ENCODE measurements at regions not wholly inside any gene's neighbourhood (a gene's known extent, or its start where the extent isn't known, plus 50 kb on each side); places are given as distances from the start of the nearest gene placed in this dataset.
A peak's percentile ranks its signal among the peaks of the same experiment; 100 is the strongest.

DNA sequence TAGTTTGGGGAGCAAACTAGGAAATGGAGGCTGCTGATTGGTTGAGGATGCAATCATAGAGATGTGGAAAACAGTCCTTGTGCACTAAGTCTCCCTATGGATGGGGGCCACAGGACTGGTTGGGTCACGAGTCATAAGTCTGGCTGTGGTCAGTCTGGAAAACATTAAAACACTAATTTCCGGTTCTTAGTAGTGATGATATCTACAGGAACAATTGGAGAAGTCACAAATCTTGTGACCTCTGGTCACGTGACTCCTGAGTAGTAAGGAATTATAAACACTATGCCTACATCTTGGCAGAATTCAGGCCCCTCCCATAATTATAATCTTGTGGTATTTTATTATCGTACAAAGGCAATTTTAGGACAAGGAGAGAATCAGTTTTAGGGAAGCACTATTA, 317.3 kb upstream of the ARPP21 start:
- DNase-seq = no peak

DNA sequence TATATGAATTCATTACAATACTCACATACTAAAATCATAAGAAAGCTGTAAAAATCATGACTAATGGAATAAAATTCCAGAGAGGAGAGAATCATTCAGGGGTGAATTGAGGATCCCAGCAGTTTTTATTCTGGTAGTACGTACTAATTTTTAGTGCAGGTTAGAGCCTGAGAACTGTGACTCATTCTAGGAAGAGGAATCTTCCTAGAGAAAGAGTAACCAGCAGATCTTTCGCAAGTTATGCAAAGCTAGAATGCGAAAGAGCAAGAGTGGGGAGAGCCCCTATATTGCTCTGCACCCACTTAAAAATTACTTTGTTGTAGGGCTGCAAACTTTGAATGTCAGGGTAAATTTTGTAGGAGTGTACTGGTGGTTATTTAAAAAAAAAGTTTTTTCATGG, 303.6 kb upstream of the ARPP21 start:
- DNase-seq = peak; percentile 48

DNA sequence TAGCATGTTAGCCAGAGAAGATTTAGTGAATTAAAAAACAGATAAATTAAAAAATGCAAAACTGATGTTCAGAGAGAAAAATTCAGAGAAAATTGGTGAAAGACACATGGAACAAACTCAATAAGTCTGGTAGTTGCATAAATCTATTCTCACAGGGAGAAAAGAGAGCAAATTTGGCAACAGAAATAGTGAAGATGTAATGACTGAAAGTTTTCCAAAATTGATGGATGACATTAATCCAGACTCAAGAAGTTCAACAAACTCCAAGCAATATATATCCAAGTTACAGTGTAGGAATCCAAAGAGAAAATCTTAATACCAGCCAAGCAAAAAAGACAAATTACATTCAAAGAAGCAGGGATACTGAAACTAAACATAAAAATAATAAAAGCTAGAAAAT, 302.7 kb upstream of the ARPP21 start:
- DNase-seq = no peak

DNA sequence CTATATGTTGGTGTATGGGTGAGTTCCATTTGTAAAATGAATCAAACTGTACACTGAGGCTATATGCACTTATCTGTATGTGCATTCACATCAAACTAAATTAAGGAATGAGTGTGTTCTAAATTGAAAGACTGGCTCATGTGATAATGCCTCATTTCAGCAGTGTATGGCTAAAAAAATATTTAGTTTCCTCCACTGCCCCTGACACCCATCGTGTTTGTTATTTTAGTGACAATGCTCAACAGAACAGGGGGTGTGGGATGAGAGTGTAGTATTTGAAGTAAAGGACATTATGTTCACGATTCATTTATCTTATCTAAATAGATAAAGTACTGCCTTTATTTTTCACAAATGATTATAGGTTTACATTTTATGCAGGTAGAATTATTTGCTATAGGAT, 301.1 kb upstream of the ARPP21 start:
- no peak for DNase-seq

DNA sequence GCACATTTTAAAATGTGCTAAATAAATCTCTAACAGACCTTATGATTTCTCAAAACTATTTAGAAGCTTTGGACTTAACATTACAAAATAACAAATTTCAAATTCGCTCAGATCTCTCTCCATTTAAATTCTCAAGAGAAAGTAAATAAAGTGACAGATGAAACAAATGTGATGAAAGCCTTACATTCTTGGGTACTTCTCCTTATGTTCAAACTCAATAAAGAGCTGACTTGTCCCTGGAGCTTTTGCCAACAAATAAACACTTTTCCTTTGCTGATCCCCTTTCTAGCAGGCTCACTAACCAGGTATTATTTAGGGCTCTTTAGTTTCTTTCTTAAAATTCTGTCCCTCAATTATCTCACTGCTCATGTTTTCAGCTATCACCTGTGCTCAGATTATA, 259.1 kb upstream of the ARPP21 start:
- DNase-seq = no peak

DNA sequence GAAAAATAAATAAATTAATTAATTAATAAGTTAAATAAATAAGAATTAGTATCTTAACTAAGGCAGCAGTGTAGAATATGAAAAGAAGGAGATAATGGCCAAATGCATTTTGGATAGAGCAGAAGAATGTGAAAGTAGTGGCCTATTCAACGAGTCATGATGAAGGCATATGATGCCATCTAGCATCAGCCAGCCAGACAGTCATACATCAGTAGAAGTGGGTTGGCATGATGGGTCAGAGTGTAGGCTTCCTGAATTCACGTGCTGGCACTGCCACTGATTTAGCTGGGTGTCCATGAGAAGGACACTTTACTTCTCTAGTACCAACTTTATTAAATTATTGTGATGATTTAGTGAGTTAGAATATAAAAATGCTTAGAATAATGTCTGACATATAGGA, 256.1 kb upstream of the ARPP21 start:
- DNase-seq = no peak

DNA sequence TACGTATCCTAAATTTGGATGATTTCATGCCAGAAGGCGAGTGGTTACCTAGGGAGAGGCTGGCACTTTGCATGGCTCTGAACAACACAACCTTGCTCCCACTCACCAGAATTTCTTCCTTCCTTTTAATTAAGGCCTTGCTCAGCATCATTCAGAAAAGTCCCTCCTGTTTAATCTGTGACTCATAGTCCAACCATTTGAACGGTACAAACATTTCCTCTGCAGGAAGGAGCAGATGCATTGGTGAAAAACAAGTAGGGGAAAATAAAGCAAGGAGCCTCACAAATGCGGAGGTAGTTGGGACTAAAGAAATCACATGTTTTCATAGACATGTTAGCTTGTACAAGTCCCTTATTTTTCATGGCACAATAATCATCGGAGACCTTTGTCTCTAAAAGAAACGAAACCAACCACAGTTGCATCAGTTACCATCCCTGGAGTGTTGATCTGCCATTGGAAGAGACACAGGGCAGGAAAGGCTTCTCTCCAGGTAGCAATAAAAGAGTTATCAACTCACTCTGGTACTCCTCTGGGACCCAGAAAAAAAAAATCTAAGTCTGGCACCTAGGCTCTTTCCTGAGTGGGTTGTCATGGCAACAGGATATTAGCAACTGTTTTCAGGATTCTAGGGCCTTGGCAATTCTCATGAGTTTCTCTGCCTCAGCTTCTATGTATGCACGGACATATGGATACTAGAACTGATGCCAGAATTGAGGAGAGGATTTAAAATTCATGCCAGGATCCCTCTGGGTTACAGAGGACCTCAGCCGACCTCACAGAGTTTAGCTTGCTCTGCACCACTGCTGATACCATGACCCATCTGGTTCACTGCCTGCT, 255.4 kb upstream of the ARPP21 start:
- no peak for DNase-seq

DNA sequence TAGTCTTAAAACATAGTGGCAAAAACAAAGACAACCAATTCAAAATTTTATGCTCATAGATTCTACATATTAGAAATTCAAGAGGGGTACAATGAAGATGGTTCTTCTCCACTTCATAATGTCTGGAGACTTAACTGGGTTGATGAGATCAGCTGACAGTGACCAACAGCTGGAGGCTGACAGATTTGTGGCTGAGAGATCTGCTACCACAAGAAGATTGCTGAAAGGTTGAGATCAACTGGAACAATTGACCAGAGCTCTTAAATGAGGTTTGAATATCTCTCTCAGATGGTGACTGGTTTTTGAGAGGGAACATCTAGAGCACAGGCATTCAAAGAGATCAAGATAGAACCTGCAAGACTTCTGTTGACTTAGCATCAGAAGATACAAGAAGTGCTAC, 254.1 kb upstream of the ARPP21 start:
- no peak for DNase-seq

DNA sequence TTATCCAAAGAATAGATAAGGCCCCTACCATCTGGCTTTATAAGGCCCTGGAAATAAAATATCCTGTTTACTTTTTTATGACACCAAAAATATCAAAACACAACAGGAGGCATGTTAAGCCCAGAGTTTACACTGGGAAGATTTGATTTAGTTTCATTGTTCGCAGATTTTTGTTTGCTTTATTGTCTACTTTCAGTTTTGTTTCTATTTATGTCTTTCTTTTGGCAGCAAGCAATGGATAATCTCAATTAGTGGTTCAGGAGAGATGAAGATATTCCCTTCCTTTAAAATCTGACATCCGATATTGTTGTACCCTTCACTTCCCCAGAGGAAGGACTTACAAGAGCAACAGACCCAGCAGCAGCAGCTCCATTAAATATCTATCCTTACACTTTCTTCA, 249.4 kb upstream of the ARPP21 start:
- no peak for DNase-seq

DNA sequence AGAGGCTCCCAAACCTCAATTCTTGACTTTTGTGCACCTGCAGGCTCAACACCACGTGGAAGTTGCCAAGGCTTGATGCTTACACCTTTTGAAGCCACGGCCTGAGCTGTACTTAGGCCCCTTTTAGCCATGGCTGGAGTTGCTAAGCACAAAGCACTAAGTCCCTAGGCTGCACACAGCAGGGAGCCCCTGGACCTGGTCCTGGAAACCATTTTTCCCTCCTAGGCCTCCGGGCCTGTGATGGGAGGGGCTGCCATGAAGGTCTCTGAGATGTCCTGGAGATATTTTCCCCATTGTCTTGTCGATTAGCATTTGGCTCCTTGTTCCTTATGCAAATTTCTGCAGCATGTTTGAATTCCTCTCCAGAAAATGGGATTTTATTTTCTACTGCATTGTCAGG, 247.1 kb upstream of the ARPP21 start:
- DNase-seq = no peak

DNA sequence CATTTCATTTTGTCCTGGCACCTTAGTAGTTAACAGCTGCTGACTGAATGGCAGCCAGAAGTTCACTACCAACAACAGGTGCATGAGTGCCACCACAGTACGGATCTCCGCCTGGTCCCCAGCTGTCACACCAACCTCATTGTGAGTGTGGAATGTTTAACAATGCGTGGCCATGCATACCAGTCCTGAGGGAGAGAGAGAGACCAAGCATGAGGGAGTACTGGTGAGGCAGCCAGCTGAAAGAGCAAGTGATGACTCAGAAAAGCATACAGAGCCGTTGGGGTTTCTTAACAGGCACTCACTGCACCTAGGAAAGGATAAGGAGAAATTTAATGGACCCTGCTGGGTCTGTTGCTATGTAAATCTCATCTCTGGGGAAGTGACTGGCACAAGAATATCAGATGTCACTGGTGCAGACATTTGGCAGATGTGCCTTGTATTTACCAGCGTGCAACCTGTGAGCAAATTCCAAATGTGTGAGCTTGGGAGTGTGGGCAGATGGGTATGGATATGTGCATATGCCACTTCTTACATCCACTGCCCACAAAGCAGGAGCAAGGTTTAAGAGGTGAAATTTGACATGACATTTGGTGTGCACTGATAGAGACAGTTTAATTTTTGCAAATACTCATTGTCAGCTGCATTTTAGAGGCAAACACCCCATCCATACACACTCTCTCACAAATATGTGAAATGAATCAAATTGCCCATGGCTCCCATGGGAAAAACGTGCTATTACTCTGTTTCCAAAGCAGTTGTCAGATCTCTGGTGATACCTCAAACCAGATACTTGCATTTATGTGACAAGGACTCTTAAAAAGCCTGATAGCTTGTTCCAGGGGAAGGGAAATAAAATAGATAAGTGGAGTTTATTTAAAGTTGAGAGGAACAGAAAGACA, 245.2 kb upstream of the ARPP21 start:
- DNase-seq = peak; percentile 18

DNA sequence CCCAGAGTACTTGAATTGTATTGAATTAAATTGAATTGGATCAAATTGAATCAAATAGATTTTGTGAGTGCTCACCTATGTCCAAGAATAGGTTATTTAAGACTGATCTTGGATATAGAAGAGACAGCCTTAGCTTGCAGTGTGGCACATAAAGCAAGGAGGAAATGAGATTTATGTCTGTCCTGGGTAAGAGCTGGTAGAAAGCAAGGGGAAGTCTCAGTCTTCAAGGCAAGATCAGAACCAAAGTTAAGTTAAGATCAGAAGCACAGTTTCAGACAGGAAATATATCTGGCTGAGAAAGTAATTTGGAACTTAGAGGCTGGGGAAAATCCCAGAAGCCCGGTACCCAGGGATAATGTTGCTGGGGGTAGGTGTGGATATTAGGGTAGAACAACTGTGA, 244.4 kb upstream of the ARPP21 start:
- peak; percentile 41 for DNase-seq

DNA sequence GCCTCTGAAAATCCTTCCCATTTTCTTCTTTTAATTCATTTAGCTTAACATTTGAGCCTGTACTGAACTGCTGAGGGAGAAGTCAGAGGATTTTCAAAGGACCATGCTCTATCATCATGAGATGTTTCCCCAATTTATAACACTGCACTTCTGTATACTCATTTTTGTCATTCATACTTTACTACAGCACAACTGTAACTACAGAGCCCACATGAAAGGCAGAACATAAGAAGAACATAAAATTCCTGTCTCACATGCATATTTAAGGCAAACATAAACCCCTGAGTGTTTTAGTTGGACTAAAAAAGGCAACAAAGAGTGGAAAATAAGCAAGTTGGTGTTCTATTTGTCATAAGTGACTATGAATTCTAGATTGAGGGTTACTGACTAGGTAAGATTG, 237.7 kb upstream of the ARPP21 start:
- DNase-seq = no peak

DNA sequence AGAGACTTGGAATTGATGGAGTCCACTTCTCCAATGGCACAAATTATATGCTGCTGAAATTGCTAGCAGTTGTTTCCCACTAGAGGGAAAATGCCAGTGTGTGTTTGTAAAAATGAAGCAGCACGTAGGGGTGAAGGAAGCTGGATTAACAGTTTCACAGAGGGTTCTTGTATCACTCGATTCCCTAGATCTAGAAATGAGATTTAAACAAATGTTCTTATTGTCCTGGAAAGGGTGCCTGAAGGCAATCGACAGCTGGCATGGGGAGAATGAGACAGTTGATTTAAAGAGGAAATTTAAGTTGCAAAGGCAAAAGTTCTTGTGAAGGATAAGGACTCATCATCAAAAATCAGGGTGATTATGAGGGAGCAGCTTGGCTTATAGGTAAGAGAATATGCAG, 234.8 kb upstream of the ARPP21 start:
- no peak for DNase-seq

DNA sequence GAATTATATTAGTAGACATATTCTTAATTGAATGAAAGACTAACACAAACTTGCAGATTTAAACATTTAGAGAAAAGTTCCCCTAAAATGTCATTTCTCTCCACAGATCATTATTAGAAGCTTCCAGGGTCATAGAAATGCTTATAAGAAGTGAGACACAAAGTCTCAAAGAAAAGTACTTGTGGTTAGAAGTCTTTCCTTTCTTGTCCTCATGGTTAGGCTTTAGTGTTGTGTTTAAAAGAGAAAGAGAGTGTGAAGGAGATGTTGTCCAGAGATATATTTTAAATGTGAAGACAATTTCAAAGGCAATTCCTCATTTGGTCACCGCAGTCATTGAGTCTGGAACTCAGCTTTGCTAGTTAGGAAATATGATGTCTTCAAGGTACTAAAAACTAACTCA, 230.4 kb upstream of the ARPP21 start:
- DNase-seq = no peak

DNA sequence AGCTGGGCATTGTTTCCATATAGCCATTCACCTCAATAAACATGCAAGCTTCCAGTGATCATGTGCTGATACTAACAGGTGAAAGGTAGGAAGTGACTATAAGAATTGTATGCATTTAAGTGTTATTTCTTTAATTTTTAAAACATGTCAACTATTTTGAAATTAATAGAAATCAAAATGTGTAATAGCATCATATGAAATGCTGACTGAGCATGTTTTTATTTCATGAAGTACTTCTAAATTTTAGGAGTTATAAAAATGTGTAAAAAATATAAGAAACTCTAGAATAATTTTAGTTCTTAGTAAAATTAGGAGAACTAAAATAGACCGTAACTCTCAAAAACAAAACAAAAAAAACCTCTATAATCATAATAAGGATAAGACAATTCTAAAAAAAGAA, 229.3 kb upstream of the ARPP21 start:
- no peak for DNase-seq

DNA sequence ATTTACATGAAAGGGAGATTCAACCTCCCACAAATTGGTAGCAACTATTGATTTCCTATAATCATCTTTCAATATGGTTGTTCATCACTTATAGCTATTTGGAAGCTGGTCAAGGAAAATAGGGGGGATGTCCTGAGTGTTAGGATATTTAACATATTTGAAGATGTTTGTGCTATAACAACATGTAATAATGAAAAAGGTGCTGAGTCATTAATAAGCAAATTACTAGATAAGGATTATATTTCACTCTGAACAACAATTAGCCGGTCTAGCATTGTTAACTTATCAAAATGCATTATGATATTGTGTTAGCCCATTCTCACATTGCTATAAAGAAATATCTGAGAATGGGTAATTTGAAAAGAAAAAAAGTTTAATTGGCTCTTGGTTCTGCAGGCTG, 225.8 kb upstream of the ARPP21 start:
- no peak for DNase-seq

DNA sequence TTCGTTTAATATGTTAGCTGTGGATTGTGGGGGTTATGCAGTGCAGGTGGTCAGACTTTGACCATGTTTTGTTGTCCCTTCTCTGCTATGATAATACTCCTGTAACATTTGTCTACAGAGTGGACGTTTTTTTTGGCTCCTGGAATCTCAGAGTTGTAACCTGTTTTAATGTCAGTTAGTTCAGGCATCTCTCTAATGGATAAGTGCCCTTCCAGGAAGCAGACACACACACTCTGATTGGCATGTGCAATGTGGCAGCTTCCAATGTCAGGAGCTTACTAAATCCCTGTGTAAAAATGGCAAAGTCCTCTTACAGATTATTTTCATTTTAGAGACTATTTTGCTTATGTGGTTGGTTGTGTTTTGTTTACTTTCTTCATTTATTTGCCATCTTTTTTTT, 222.2 kb upstream of the ARPP21 start:
- DNase-seq = no peak

DNA sequence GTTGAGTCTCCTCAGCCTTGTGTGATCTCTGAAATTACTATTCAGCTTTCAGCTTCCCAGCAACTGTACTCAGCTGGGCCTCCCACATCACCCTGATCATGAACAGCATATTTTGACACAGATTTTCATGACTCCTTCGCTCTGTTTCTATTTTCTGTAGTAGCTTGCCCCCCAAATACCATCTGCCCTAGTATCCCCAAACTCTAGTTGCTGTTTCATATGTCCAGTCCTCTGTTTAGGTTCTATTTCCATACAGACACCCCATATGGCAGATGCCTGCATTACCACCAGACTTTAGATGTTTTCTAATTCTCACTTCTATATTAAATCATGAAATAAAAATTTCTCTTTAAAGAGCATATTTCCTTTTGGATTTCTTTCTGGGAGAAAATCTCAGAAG, 217.2 kb upstream of the ARPP21 start:
- DNase-seq = no peak

DNA sequence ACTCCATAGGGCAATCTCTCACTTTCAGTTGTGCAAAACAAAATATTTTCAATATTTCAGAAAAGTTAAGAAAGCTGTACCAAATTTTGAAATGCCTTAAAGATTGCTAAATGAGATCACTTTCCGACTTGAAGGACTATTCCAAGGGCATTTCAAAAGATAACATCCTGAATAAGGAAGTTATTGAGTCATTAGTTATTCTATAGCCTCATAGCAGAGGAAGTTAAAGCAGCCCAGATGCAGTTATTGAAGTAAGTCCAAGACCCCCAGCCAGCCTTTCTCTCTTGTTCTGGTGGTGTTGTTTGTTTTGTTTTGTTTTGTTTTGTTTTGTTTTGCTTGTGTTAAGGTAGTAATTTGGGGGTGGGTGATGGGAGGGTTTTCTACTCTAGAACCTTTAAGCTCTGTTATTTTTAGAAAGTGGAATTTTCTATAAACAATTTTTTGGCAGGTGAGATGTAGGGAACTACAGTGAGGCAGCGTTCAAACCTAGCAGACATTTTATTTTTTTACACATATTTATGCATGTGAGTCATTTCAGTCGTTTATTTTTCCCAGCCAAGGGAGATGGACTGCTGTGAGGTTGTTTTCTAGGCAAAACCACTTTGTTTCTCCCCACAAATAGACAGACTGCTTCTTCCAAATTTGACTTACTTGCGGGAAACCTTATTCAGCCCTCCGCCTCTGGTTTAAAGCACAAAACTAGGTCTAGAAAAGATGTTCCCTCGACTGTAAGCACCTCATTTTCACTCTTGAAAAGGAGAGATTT, 216.3 kb upstream of the ARPP21 start:
- no peak for DNase-seq

DNA sequence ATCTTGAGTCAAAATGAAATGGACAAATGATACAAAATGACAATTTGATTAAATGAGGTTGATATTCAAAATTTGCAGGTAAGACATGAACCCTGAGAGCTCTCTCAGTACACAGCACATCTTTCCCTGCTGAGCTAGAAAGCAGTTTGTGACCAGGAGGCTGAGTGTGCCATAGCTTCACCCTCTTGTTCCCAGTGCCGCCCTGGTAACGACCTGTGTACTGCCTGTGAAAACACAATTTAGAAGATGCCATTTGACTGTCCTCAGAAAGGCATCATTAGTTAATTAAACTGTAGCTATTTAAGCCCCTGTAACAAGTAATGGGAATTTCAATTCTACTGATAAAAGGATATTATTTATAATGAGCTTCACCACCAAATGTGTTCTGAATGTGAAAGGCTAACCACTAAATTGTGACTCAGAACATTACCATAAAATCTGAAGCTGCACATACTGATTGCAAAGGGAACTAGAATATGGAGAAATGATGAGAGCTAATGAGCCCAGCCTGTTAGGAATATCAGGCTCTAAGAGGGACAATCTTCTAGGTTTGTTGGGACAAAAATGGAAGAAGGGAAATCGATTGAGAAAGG, 212.9 kb upstream of the ARPP21 start:
- DNase-seq = no peak

DNA sequence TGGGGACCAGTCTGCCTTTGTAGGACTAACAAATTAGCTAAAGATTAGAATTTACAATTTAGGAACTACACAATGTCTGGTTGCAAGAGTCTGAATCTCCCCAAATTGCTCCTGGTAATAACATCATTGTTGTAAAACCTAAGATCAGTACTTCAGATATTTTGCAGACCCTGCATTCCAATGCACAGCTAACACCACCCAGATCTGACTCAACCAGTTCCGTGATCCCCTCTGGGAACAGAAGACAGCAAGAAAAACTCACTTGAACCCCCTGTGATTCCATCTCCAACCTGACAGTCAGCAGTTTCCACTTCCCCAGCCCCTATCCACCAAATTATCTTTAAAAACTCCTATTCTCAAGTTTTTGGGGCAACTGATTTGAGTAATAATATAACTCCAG, 201.9 kb upstream of the ARPP21 start:
- no peak for DNase-seq

DNA sequence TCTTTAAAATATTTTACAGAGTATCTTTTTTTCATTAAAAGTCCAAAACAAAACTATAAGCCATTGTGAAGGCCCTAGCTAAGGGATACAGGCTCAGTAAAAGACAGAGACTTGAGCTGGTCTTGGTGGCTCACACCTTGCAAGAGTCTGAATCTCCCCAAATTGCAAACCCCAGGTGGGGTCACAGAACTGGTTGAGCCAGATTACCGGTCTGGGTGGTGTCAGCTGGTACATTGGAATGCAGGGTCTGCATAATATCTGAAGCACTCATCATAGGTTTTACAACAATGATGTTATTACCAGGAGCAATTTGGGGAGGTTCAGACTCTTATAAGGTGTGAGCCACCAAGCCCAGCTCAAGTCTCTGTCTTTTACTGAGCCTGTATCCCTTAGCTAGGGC, 201.2 kb upstream of the ARPP21 start:
- DNase-seq = no peak

All from MV-4-11 (cell line).